Anterior cingulate cortex (tissue), 58 donors: ENCODE measurements at regions not wholly inside any gene's neighbourhood (a gene's known extent, or its start where the extent isn't known, plus 50 kb on each side); places are given as distances from the start of the nearest gene placed in this dataset.

ENCODE experiments used
- DNase-seq, 58 donors: peaks; one replicate each; lab custom pipeline; 2025; lab: John Stamatoyannopoulos, UW

DNA sequence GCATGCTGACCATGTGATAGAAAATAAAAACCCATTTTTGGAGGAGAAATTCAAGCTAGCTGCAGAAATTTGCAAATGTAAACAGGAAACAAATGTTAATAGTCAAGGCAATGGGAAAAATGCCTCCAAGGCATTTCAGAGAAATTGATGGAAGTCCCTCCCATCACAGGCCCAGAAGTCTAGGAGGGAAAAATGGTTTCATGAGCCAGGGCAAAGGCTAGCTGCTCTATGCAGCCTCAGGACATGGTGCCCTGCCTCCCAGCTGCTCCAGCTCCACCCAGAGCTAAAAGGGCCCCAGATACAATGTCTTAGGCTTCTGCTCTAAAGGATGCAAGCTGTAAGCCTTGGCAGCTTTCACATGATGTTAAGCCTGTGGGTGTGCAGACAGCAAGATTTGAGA is 1419.4 kb upstream of the CELF4 start:
- no peak for DNase-seq

GRCh38 chr18:38982072-38982471 is 1416.5 kb upstream of the CELF4 start:
- DNase-seq = no peak

- no peak for DNase-seq
Measured at GRCh38 chr18:38981389-38981788, 1415.8 kb upstream of the CELF4 start.

DNA sequence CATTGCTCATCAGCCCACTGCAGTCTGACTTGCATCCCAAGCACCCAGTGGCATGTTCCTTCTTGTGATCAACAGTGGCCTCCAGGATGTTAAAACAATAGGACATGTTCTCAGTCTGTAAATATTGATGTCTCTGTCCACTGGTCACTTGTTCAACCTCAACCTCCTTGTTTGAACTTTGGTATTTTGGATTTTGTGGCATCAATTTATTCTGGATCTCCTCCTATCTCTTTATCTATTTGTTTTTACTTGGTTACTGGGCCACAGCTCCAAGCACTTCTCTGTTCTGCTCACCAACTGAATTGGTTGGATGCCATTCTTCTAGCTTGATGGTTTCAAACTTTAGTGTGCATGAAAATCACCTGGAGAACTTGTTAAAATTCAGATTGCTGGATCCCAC is 1414.8 kb upstream of the CELF4 start:
- DNase-seq = no peak

- no peak for DNase-seq
Measured at GRCh38 chr18:38972571-38972970, 1407.0 kb upstream of the CELF4 start.

- DNase-seq = peak in 1 of 58 donors; percentile 9
Measured at GRCh38 chr18:38971881-38972280, 1406.3 kb upstream of the CELF4 start.

- no peak for DNase-seq
Measured at GRCh38 chr18:38966841-38967240, 1401.2 kb upstream of the CELF4 start.

DNA sequence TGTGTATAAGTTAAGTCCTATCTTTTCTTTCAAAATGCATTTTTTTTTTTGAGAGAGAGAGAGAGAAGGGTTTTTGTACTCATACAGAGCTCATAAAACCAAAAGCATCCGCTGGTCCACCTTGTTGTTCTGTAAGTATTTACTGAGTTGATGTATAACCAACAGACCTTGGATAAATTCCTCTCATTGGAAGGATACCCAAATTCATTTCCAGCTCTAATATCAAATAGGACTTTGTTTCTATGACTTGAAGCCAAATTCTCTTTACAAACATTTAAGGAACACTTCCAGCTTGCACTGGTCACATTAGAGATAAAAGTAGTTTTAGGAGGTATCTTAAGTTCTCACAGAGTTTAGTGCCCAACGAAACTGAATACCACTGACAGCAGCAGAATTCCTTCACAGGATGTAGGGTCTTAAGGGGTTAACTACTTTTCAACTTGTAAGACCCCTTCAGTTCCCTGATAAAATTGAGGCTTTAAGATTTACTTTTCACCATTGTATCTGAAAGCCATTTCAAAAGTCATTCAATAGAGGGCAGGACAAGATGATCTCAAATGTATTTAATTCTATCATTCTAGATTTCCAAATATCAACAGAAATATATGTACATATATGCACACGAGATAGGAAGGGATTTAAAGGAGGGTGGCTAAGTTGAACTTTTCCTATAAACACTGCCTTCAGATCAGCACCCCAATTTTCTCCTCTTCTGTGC is 1398.5 kb upstream of the CELF4 start:
- DNase-seq = no peak

- peak in 1 of 58 donors; percentile 48 for DNase-seq
Measured at GRCh38 chr18:38961880-38962279, 1396.3 kb upstream of the CELF4 start.

GRCh38 chr18:38957736-38958135 is 1392.1 kb upstream of the CELF4 start:
- no peak for DNase-seq

- no peak for DNase-seq
Measured at GRCh38 chr18:38956068-38956467, 1390.5 kb upstream of the CELF4 start.

DNA sequence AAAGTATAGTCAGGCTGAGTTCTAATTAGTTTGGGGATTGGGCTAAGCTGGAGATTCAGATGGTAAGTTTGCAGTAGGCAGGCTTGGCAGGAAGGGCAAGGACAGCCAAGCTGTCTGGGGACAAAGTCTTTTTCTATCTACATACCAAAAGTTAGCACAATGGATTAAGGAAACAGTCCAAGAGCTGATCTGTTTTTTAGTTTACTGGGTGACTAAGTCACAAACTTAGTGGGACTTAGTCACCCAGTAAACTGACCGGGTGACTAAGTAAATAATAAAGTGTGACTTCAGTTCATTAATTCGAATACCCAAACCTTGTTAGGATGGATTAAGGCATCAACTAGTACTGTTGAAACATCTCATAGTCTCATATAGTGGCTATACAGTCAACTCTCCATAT is 1386.0 kb upstream of the CELF4 start:
- DNase-seq = no peak

GRCh38 chr18:38948436-38948835 is 1382.8 kb upstream of the CELF4 start:
- no peak for DNase-seq

DNA sequence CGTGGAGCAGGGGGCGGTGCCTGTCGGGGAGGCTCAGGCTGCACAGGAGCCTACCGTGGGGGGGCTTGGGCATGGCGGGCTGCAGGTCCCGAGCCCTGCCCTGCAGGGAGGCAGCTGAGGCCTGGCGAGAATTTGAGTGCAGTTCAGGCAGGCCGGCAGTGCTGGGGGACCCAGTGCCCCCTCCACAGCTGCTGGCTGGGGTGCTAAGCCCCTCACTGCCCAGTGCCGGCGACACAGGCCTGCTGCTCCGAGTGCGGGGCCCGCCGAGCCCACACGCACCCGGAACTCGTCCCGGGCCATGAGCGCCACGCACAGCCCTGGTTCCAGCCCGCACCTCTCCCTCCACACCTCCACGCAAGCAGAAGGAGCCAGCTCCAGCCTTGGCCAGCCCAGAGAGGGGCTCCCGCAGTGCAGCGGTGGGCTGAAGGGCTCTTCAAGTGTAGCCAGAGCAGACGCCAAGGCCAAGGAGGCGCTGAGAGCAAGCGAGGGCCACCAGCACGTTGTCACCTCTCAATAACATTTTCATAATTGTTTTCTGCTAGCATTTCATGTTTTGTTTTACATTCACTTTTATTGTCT is 1378.9 kb upstream of the CELF4 start:
- DNase-seq = no peak

- no peak for DNase-seq
Measured at GRCh38 chr18:38941711-38942561, 1376.3 kb upstream of the CELF4 start.

- no peak for DNase-seq
Measured at GRCh38 chr18:38940863-38941531, 1375.4 kb upstream of the CELF4 start.

DNA sequence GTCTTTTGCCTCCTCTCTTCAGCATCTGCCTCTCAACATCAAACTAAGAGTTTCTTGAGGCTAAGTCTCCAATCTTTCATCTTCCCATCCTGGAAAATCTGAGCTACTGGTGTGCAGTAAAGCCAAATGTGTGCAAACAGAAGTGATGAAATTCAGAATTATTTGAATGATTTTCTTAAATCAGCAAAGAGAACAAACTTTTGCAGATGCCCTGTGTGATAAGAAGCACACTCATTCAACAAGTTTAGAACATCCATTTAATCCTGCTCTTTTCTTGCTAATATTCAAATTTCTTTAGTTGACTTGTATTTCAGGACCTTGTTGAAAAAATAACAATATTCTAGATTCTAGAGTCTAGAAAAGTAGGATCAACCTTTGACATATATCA is 1374.9 kb upstream of the CELF4 start:
- no peak for DNase-seq

DNA sequence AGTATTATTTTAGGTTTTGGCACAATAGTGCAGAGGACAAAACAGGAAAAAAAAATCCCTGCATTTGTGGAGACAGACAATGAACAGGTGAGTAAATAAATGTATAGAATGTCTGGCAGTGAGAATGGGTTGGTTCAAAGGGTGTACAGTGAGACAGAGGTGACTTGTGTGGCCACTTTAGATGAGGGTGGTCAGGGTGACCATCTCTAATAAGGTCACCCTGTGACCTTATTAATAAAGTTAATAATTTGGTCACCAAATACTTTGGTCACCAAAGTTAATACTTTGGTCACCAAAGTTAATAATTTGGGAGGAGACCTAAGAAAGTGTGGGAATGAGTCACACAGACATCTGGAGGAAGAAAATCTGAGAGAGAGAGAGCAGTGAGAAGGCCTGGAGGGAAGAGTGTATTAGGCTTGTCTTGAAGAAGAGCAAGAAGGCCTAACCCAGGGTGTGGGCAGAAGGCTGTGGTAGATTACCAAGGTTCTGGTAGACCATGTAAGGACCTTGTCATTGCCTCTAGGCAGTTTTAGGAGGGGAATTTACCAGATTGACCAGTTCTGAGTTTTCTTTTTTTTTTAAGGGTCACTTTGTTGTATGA is 1368.4 kb upstream of the CELF4 start:
- no peak for DNase-seq

DNA sequence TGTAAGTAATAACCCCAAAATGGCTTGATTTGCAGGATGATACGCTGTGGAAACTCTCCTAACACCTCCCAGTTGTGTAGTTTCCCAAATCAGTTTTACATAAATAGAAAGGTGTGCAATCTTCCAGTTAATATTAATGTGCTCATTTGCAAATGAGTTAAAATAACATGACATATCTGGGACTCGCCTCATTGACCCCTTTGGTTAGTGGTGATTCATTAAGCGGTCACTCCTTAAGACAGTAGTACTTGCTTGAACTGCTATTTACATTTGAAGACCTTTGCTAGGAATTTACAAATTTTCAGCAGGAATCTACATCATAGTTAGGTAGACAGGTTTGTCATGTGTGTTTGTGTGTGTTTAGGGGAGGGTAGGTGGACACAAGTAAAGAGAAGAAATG is 1367.7 kb upstream of the CELF4 start:
- no peak for DNase-seq

GRCh38 chr18:38932752-38933151 is 1367.2 kb upstream of the CELF4 start:
- no peak for DNase-seq

DNA sequence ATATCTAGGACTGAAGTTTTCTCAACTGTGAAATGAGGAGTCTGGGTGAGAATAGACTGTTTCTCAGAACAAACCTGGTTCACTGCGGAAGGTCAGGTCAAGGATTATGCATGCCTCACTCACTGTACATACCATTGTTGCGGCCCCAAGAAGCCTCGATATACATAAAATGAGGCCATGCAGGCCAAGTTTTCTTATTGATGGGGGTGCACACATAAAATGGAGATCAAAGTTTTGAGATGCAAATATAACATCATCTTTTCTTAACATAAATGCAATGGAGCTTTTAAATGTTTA is 1366.1 kb upstream of the CELF4 start:
- no peak for DNase-seq
